ENCODE measurements at regions not wholly inside any gene's neighbourhood (a gene's known extent, or its start where the extent isn't known, plus 50 kb on each side); places are given as distances from the start of the nearest gene placed in this dataset.

DNA sequence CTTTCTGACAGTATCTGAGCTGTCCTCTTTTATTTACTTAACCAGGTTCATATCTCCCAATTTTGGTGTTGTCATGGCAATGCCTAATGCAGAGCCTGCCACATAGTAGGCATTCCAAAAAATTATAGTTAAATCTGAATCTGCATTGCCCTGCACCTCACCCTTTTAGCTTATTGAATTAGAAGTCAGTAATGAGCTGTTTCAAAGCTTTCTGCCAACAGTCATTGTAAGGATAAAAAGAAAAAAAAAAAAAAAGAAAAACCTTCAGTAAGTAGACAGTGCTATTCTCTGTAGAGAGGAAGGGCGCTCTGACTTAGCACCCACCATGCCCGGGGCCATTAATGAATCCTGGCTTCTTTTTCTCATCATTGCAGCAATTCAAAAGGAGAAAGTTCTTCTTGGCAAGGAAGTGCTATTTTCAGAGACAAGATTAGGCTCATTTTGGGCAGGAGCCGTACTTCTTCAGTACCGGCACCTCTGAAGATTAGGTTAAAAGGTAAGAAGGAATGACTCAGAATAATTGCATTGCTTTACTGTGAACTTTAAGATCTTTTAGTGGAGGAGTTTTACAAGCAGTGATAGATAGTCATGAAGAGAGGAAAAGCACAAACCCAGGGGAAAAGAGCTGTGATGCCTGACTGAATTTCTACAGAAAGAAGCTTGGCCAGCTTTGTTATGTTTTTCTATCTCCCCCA, 2041.2 kb upstream of the PIK3C3 start:
- no peaks in the 10 kb centered on the region for H3K27me3 ChIP-seq (replicated peaks in 1 of 2; ENCODE audit: control insufficient read depth in 2 of 2, insufficient read depth in 2 of 2, low read length in 1 of 2)
- WGBS (ENCODE audit: insufficient coverage, insufficient replicate concordance, low lambda C conversion rate, missing lambda C conversion rate): 40% methylated on average over 4 of the region's 4 CpGs
- no peaks in the 10 kb centered on the region for H3K36me3 ChIP-seq (ENCODE audit: control insufficient read depth in 2 of 2, insufficient read depth in 2 of 2, low read length in 1 of 2)
- H3K27ac ChIP-seq (ENCODE audit: control insufficient read depth, insufficient read depth): no peak overlapping the region
- TF ChIP-seq, protein P1, sequence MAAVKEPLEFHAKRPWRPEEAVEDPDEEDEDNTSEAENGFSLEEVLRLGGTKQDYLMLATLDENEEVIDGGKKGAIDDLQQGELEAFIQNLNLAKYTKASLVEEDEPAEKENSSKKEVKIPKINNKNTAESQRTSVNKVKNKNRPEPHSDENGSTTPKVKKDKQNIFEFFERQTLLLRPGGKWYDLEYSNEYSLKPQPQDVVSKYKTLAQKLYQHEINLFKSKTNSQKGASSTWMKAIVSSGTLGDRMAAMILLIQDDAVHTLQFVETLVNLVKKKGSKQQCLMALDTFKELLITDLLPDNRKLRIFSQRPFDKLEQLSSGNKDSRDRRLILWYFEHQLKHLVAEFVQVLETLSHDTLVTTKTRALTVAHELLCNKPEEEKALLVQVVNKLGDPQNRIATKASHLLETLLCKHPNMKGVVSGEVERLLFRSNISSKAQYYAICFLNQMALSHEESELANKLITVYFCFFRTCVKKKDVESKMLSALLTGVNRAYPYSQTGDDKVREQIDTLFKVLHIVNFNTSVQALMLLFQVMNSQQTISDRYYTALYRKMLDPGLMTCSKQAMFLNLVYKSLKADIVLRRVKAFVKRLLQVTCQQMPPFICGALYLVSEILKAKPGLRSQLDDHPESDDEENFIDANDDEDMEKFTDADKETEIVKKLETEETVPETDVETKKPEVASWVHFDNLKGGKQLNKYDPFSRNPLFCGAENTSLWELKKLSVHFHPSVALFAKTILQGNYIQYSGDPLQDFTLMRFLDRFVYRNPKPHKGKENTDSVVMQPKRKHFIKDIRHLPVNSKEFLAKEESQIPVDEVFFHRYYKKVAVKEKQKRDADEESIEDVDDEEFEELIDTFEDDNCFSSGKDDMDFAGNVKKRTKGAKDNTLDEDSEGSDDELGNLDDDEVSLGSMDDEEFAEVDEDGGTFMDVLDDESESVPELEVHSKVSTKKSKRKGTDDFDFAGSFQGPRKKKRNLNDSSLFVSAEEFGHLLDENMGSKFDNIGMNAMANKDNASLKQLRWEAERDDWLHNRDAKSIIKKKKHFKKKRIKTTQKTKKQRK (IDR thresholded peaks at IDR 0.05; ENCODE audit: low read depth, low read length): no peak
- TF ChIP-seq, protein P2, sequence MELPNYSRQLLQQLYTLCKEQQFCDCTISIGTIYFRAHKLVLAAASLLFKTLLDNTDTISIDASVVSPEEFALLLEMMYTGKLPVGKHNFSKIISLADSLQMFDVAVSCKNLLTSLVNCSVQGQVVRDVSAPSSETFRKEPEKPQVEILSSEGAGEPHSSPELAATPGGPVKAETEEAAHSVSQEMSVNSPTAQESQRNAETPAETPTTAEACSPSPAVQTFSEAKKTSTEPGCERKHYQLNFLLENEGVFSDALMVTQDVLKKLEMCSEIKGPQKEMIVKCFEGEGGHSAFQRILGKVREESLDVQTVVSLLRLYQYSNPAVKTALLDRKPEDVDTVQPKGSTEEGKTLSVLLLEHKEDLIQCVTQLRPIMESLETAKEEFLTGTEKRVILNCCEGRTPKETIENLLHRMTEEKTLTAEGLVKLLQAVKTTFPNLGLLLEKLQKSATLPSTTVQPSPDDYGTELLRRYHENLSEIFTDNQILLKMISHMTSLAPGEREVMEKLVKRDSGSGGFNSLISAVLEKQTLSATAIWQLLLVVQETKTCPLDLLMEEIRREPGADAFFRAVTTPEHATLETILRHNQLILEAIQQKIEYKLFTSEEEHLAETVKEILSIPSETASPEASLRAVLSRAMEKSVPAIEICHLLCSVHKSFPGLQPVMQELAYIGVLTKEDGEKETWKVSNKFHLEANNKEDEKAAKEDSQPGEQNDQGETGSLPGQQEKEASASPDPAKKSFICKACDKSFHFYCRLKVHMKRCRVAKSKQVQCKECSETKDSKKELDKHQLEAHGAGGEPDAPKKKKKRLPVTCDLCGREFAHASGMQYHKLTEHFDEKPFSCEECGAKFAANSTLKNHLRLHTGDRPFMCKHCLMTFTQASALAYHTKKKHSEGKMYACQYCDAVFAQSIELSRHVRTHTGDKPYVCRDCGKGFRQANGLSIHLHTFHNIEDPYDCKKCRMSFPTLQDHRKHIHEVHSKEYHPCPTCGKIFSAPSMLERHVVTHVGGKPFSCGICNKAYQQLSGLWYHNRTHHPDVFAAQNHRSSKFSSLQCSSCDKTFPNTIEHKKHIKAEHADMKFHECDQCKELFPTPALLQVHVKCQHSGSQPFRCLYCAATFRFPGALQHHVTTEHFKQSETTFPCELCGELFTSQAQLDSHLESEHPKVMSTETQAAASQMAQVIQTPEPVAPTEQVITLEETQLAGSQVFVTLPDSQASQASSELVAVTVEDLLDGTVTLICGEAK (IDR thresholded peaks at IDR 0.05; ENCODE audit: borderline replicate concordance): no peak
- TF ChIP-seq STAT3 (IDR thresholded peaks at IDR 0.05; ENCODE audit: low read depth, low read length): no peak
- no peak for TF ChIP-seq ZZZ3 (IDR thresholded peaks at IDR 0.05; ENCODE audit: control insufficient read depth, insufficient read length, low read depth)
- TF ChIP-seq, protein P3, sequence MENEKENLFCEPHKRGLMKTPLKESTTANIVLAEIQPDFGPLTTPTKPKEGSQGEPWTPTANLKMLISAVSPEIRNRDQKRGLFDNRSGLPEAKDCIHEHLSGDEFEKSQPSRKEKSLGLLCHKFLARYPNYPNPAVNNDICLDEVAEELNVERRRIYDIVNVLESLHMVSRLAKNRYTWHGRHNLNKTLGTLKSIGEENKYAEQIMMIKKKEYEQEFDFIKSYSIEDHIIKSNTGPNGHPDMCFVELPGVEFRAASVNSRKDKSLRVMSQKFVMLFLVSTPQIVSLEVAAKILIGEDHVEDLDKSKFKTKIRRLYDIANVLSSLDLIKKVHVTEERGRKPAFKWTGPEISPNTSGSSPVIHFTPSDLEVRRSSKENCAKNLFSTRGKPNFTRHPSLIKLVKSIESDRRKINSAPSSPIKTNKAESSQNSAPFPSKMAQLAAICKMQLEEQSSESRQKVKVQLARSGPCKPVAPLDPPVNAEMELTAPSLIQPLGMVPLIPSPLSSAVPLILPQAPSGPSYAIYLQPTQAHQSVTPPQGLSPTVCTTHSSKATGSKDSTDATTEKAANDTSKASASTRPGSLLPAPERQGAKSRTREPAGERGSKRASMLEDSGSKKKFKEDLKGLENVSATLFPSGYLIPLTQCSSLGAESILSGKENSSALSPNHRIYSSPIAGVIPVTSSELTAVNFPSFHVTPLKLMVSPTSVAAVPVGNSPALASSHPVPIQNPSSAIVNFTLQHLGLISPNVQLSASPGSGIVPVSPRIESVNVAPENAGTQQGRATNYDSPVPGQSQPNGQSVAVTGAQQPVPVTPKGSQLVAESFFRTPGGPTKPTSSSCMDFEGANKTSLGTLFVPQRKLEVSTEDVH (IDR thresholded peaks at IDR 0.05; ENCODE audit: low read depth, partially characterized antibody): no peak
- TF ChIP-seq, protein P4, sequence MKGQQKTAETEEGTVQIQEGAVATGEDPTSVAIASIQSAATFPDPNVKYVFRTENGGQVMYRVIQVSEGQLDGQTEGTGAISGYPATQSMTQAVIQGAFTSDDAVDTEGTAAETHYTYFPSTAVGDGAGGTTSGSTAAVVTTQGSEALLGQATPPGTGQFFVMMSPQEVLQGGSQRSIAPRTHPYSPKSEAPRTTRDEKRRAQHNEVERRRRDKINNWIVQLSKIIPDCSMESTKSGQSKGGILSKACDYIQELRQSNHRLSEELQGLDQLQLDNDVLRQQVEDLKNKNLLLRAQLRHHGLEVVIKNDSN (IDR thresholded peaks at IDR 0.05; ENCODE audit: borderline replicate concordance, extremely low read length, insufficient read depth, low read depth, low read length): no peak
- TF ChIP-seq EZH2 (IDR thresholded peaks at IDR 0.05; ENCODE audit: borderline replicate concordance, control insufficient read depth, low read depth, low read length): no peak
- H3K4me2 ChIP-seq (ENCODE audit: control insufficient read depth, insufficient read depth): no peak overlapping the region
- no peak for FAIRE-seq
- BruUV-seq (replicated peaks): no TSS peak
- ChIA-PET RAD21 (ENCODE audit: unreplicated experiment) (no interaction called here), CTCF (interaction anchor here (1.0 kb wide), 1 partner anchor 246 kb away, joined by 3 read pairs; no protein-coding TSS in a partner anchor), SMC1A (ENCODE audit: uncharacterized antibody, unreplicated experiment) (interaction anchor here (1.1 to 1.7 kb wide), 2 partner anchors 9 to 19 kb away, joined by 3 to 4 read pairs; no protein-coding TSS in a partner anchor), POLR2A (interaction anchor here (0.6 kb wide), 2 partner anchors 51 to 227 kb away, joined by 3 read pairs; no protein-coding TSS in a partner anchor)
- no peaks in the 10 kb centered on the region for H3K79me2 ChIP-seq (ENCODE audit: control insufficient read depth, insufficient read depth, low read length)
- no peak overlapping the region for H3K4me3 ChIP-seq
- H3K4me1 ChIP-seq (ENCODE audit: control insufficient read depth, insufficient read depth, low read length): no peaks in the 10 kb centered on the region
- no peak for ATAC-seq
- no peak overlapping the region for H2AFZ ChIP-seq (ENCODE audit: control insufficient read depth, low read depth, low read length)
- in situ Hi-C loops (cut with MboI) (no loop called here), intact Hi-C loops (cut with micrococcal nuclease; ENCODE audit: unreplicated experiment) (no loop called here)
- no peak for DNase-seq (ENCODE audit: low read depth, low spot score)
- H3K9ac ChIP-seq (ENCODE audit: control insufficient read depth, insufficient read depth, low read length): no peak overlapping the region
- no peaks in the 10 kb centered on the region for H4K20me1 ChIP-seq (ENCODE audit: control insufficient read depth, insufficient read depth)
- no peaks in the 10 kb centered on the region for H3K9me3 ChIP-seq (replicated peaks; ENCODE audit: control insufficient read depth, insufficient read depth, low read length)

Data from GM12878 (cell line).